ENCODE measurements at regions not wholly inside any gene's neighbourhood (a gene's known extent, or its start where the extent isn't known, plus 50 kb on each side); places are given as distances from the start of the nearest gene placed in this dataset.

DNA sequence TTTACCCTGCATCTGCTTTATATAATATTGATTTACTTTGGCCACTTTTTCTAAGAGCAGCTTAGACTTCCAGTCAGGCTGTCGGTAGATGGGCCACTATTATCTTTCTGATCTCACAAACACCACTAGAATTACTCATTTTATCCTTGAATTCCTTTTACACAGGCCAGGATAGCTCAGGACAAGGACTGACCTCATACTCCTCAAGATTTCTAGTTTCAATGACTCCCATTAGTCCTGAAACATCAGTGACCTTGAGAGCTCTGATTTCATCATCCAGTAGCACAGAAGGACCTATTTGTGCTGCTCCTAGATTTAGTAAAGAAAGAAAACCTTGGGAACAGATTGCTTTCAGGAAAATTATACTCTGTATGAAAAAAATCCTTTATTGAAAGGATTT lies 727.9 kb upstream of the PTPRD start:
- H3K18ac ChIP-seq (ENCODE audit: low read depth, low read length): no peak overlapping the region
- no peak overlapping the region for H2AK5ac ChIP-seq (ENCODE audit: low read depth, low read length)
- H2BK20ac ChIP-seq (ENCODE audit: low read depth, low read length): no peak overlapping the region
- H4K8ac ChIP-seq (ENCODE audit: low read depth in 2 of 2, low read length in 2 of 2): no peak overlapping the region
- no peaks in the 10 kb centered on the region for H3K79me1 ChIP-seq (ENCODE audit: low read depth in 1 of 2, low read length in 2 of 2)
- BruUV-seq (replicated peaks): no TSS peak
- no peak overlapping the region for H3K23ac ChIP-seq (ENCODE audit: low read depth, low read length)
- no peak overlapping the region for H4K5ac ChIP-seq (ENCODE audit: low read depth, low read length)
- ChIA-PET CTCF (no interaction called here), POLR2A (ENCODE audit: unreplicated experiment) (no interaction called here)
- TF ChIP-seq MXI1 (IDR thresholded peaks at IDR 0.05; ENCODE audit: borderline replicate concordance, low read depth, low read length) (no peak), RAD21 (IDR thresholded peaks at IDR 0.05; ENCODE audit: low read length) (no peak), MAFK (IDR thresholded peaks at IDR 0.05; ENCODE audit: low read depth, low read length) (no peak), POLR2A (IDR thresholded peaks at IDR 0.05; ENCODE audit: low read depth, low read length) (no peak), BHLHE40 (IDR thresholded peaks at IDR 0.05; ENCODE audit: low read depth, low read length) (no peak), NFE2L2 (IDR thresholded peaks at IDR 0.05; ENCODE audit: low read depth, low read length) (no peak), MAZ (IDR thresholded peaks at IDR 0.05; ENCODE audit: borderline replicate concordance, low read depth, low read length) (no peak), RFX5 (IDR thresholded peaks at IDR 0.05; ENCODE audit: low read depth, low read length) (no peak), SMC3 (IDR thresholded peaks at IDR 0.05; ENCODE audit: low read depth, low read length) (no peak), CEBPB (IDR thresholded peaks at IDR 0.05; ENCODE audit: low read depth, low read length) (no peak), FOS (IDR thresholded peaks at IDR 0.05; ENCODE audit: low read depth, low read length) (no peak), RCOR1 (IDR thresholded peaks at IDR 0.05; ENCODE audit: insufficient replicate concordance, low read length) (no peak), CHD1 (IDR thresholded peaks at IDR 0.05; ENCODE audit: low read depth, low read length) (no peak)
- TF ChIP-seq, protein P1, sequence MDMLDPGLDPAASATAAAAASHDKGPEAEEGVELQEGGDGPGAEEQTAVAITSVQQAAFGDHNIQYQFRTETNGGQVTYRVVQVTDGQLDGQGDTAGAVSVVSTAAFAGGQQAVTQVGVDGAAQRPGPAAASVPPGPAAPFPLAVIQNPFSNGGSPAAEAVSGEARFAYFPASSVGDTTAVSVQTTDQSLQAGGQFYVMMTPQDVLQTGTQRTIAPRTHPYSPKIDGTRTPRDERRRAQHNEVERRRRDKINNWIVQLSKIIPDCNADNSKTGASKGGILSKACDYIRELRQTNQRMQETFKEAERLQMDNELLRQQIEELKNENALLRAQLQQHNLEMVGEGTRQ (IDR thresholded peaks at IDR 0.05; ENCODE audit: low read depth, low read length): no peak
- TF ChIP-seq, protein P2, sequence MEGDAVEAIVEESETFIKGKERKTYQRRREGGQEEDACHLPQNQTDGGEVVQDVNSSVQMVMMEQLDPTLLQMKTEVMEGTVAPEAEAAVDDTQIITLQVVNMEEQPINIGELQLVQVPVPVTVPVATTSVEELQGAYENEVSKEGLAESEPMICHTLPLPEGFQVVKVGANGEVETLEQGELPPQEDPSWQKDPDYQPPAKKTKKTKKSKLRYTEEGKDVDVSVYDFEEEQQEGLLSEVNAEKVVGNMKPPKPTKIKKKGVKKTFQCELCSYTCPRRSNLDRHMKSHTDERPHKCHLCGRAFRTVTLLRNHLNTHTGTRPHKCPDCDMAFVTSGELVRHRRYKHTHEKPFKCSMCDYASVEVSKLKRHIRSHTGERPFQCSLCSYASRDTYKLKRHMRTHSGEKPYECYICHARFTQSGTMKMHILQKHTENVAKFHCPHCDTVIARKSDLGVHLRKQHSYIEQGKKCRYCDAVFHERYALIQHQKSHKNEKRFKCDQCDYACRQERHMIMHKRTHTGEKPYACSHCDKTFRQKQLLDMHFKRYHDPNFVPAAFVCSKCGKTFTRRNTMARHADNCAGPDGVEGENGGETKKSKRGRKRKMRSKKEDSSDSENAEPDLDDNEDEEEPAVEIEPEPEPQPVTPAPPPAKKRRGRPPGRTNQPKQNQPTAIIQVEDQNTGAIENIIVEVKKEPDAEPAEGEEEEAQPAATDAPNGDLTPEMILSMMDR (conservative IDR thresholded peaks at IDR 0.05; ENCODE audit: low read depth, low read length): no peak
- TF ChIP-seq, protein P3, sequence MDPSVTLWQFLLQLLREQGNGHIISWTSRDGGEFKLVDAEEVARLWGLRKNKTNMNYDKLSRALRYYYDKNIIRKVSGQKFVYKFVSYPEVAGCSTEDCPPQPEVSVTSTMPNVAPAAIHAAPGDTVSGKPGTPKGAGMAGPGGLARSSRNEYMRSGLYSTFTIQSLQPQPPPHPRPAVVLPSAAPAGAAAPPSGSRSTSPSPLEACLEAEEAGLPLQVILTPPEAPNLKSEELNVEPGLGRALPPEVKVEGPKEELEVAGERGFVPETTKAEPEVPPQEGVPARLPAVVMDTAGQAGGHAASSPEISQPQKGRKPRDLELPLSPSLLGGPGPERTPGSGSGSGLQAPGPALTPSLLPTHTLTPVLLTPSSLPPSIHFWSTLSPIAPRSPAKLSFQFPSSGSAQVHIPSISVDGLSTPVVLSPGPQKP (IDR thresholded peaks at IDR 0.05; ENCODE audit: borderline replicate concordance, low read depth, low read length): no peak
- no peak overlapping the region for H3K4me2 ChIP-seq (ENCODE audit: low read depth, low read length)
- no peak overlapping the region for H3K4ac ChIP-seq (ENCODE audit: low read depth, low read length)
- in situ Hi-C loops (cut with MboI; ENCODE audit: low sequenced_read_pairs) (no loop called here), intact Hi-C loops (cut with micrococcal nuclease) (no loop called here), dilution Hi-C loops (cut with HindIII; ENCODE audit: low sequenced_read_pairs, unreplicated experiment) (no loop called here)
- no peak overlapping the region for H2BK120ac ChIP-seq (ENCODE audit: low read depth, low read length)
- no peak overlapping the region for H3K9ac ChIP-seq (ENCODE audit: low read depth, low read length)
- no peak overlapping the region for H2AFZ ChIP-seq (replicated peaks; ENCODE audit: low read length, poor library complexity)
- no peaks in the 10 kb centered on the region for H3K9me1 ChIP-seq (ENCODE audit: insufficient read depth, low read length)
- no peak for DNase-seq
- H3K27ac ChIP-seq (ENCODE audit: insufficient read depth, low read length): no peak overlapping the region
- H4K91ac ChIP-seq (ENCODE audit: insufficient read depth, low read depth, low read length): no peak overlapping the region
- H2BK15ac ChIP-seq (ENCODE audit: low read depth, low read length): no peak overlapping the region
- no peaks in the 10 kb centered on the region for H3K4me1 ChIP-seq (ENCODE audit: control insufficient read depth, insufficient read depth, low read length)
- H3K4me3 ChIP-seq (ENCODE audit: insufficient read depth, low read depth, low read length): no peak overlapping the region
- peaks cover 2% of the 10 kb centered on the region; the same call in 1 of the 2 replicates for H3K9me3 ChIP-seq (ENCODE audit: control insufficient read depth, insufficient read depth, low read length)
- H3K27me3 ChIP-seq (ENCODE audit: control insufficient read depth, insufficient read depth, low read length): no peaks in the 10 kb centered on the region
- no peaks in the 10 kb centered on the region for H4K20me1 ChIP-seq (ENCODE audit: insufficient read depth, low read length)
- H2AK9ac ChIP-seq (replicated peaks; ENCODE audit: low read depth, low read length, poor library complexity): no peak overlapping the region
- 40% methylated on average over 1 of the region's 1 CpG; no CpG with 5 or more reads in 1 of the 2 experiments for WGBS, 2 experiments (ENCODE audit: extremely low coverage in 2 of 2, insufficient read length in 1 of 2)
- no peak overlapping the region for H2BK5ac ChIP-seq (ENCODE audit: low read depth, low read length, poor library complexity, severe bottlenecking)
- H3K36me3 ChIP-seq (ENCODE audit: control insufficient read depth, insufficient read depth, low read length): no peaks in the 10 kb centered on the region
- H3K56ac ChIP-seq (ENCODE audit: extremely low read depth, insufficient read depth, low read length): no peak overlapping the region
- no peak for ATAC-seq (ENCODE audit: low read depth)
- H3K14ac ChIP-seq (replicated peaks; ENCODE audit: low read depth, low read length): no peak overlapping the region

All from IMR-90 (cell line).